WTC11 (cell line): ENCODE measurements at regions not wholly inside any gene's neighbourhood (a gene's known extent, or its start where the extent isn't known, plus 50 kb on each side); places are given as distances from the start of the nearest gene placed in this dataset.

ENCODE experiments used
- ATAC-seq: fragments of 200-7000 bp; cut with Tn5 transposase; 2 replicates; pipeline ENCODE4 v1.10.0; 2021; ENCODE audit warnings: mild to moderate bottlenecking, moderate library complexity
- CTCF ChIA-PET: fragments of 300-600 bp; sonication (Branson Sonifier 250); formaldehyde crosslinking; loops from one replicate; lab custom pipeline; 2021; ENCODE audit warnings: antibody characterized with exemption; lab: Charles Lee
- POLR2A ChIA-PET: fragments of 350-600 bp; sonication (Branson Sonifier 250); formaldehyde crosslinking; loops from one replicate; lab custom pipeline; 2021; ENCODE audit warnings: antibody characterized with exemption; lab: Charles Lee
- DNase-seq: peaks from one replicate; pipeline ENCODE4 v3.0.0; 2021; ENCODE audit warnings: low spot score
- H3K27ac Mint-ChIP-seq: 2 replicates; pipeline ENCODE4 v1.8.0; 2021; ENCODE audit warnings: mixed read lengths
- H3K27me3 Mint-ChIP-seq: 2 replicates; pipeline ENCODE4 v1.8.0; 2021; ENCODE audit warnings: low read depth, mild to moderate bottlenecking, moderate library complexity, mixed read lengths
- H3K36me3 Mint-ChIP-seq: 2 replicates; pipeline ENCODE4 v1.8.0; 2021; ENCODE audit warnings: mixed read lengths
- H3K4me1 Mint-ChIP-seq: 2 replicates; pipeline ENCODE4 v1.8.0; 2022; ENCODE audit warnings: mixed read lengths
- H3K4me3 Mint-ChIP-seq: 2 replicates; pipeline ENCODE4 v1.8.0; 2021; ENCODE audit warnings: mild to moderate bottlenecking, moderate library complexity, mixed read lengths
- H3K9me3 Mint-ChIP-seq: 2 replicates; pipeline ENCODE4 v1.8.0; 2021; ENCODE audit warnings: mixed read lengths
- ELF4 ChIP-seq: sonication (generic); formaldehyde crosslinking; IDR thresholded peaks from 2 replicates; pipeline ENCODE4 v1.8.1; 2022; ENCODE audit warnings: low read depth, mild to moderate bottlenecking, moderate library complexity, missing genetic modification reagents
- EMX1 ChIP-seq: fragments of 250-450 bp; sonication (Bioruptor Pico); IDR thresholded peaks from 2 replicates; pipeline ENCODE4 v1.8.0; 2021; ENCODE audit warnings: mild to moderate bottlenecking
- NR1H2 ChIP-seq: sonication (generic); formaldehyde crosslinking; IDR thresholded peaks from 2 replicates; pipeline ENCODE4 v1.9.0; 2021; ENCODE audit warnings: mild to moderate bottlenecking, moderate library complexity, missing genetic modification reagents
- SMAD4 ChIP-seq: sonication (generic); formaldehyde crosslinking; IDR thresholded peaks from 2 replicates; pipeline ENCODE4 v1.8.0; 2022; ENCODE audit warnings: mild to moderate bottlenecking, missing genetic modification reagents
- SOX15 ChIP-seq: fragments of 250-450 bp; sonication (Bioruptor Pico); IDR thresholded peaks from 2 replicates; pipeline ENCODE4 v1.9.0; 2021; ENCODE audit warnings: mild to moderate bottlenecking
- ZBTB21 ChIP-seq: sonication (generic); formaldehyde crosslinking; IDR thresholded peaks from 2 replicates; pipeline ENCODE4 v1.8.1; 2023; ENCODE audit warnings: mild to moderate bottlenecking, missing genetic modification reagents, borderline replicate concordance
- ZNF121 ChIP-seq: sonication (generic); formaldehyde crosslinking; IDR thresholded peaks from 2 replicates; pipeline ENCODE4 v1.8.0; 2023; ENCODE audit warnings: missing genetic modification reagents
- ZNF138 ChIP-seq: sonication (generic); formaldehyde crosslinking; conservative IDR thresholded peaks from 2 replicates; pipeline ENCODE4 v1.8.1; 2022; ENCODE audit warnings: mild to moderate bottlenecking, moderate library complexity, missing genetic modification reagents
- ZNF423 ChIP-seq: fragments of 250-450 bp; sonication (Bioruptor Pico); IDR thresholded peaks from 2 replicates; pipeline ENCODE4 v2.1.2; 2022; ENCODE audit warnings: mild to moderate bottlenecking, moderate library complexity
- ZNF671 ChIP-seq: fragments of 250-450 bp; sonication (Bioruptor Pico); IDR thresholded peaks from 2 replicates; pipeline ENCODE4 v1.8.0; 2021; ENCODE audit warnings: mild to moderate bottlenecking
- TF ChIP-seq, protein P1 (sequence below): sonication (generic); formaldehyde crosslinking; conservative IDR thresholded peaks from 2 replicates; pipeline ENCODE4 v1.8.1; 2022; ENCODE audit warnings: mild to moderate bottlenecking, missing genetic modification reagents
- TF ChIP-seq, protein P2 (sequence below): sonication (generic); formaldehyde crosslinking; IDR thresholded peaks from 2 replicates; pipeline ENCODE4 v1.8.1; 2023; ENCODE audit warnings: mild to moderate bottlenecking, missing genetic modification reagents
- TF ChIP-seq, protein P3 (sequence below): sonication (generic); formaldehyde crosslinking; IDR thresholded peaks from 2 replicates; pipeline ENCODE4 v1.8.0; 2023; ENCODE audit warnings: mild to moderate bottlenecking, missing genetic modification reagents
- TF ChIP-seq, protein P4 (sequence below): sonication (generic); formaldehyde crosslinking; IDR thresholded peaks from 2 replicates; pipeline ENCODE4 v1.8.0; 2022; ENCODE audit warnings: mild to moderate bottlenecking, missing genetic modification reagents
- TF ChIP-seq, protein P5 (sequence below): sonication (generic); formaldehyde crosslinking; IDR thresholded peaks from 2 replicates; pipeline ENCODE4 v1.8.0; 2022; ENCODE audit warnings: mild to moderate bottlenecking, missing genetic modification reagents
- TF ChIP-seq, protein P6 (sequence below): sonication (generic); formaldehyde crosslinking; IDR thresholded peaks from 2 replicates; pipeline ENCODE4 v1.8.1; 2023; ENCODE audit warnings: mild to moderate bottlenecking, missing genetic modification reagents
- TF ChIP-seq, protein P7 (sequence below): sonication (generic); formaldehyde crosslinking; conservative IDR thresholded peaks from 2 replicates; pipeline ENCODE4 v1.8.1; 2023; ENCODE audit warnings: mild to moderate bottlenecking, low read depth, missing genetic modification reagents, moderate library complexity
- TF ChIP-seq, protein P8 (sequence below): fragments of 250-450 bp; sonication (Bioruptor Pico); IDR thresholded peaks from 2 replicates; pipeline ENCODE4 v2.1.2; 2022; ENCODE audit warnings: mild to moderate bottlenecking, moderate library complexity

DNA sequence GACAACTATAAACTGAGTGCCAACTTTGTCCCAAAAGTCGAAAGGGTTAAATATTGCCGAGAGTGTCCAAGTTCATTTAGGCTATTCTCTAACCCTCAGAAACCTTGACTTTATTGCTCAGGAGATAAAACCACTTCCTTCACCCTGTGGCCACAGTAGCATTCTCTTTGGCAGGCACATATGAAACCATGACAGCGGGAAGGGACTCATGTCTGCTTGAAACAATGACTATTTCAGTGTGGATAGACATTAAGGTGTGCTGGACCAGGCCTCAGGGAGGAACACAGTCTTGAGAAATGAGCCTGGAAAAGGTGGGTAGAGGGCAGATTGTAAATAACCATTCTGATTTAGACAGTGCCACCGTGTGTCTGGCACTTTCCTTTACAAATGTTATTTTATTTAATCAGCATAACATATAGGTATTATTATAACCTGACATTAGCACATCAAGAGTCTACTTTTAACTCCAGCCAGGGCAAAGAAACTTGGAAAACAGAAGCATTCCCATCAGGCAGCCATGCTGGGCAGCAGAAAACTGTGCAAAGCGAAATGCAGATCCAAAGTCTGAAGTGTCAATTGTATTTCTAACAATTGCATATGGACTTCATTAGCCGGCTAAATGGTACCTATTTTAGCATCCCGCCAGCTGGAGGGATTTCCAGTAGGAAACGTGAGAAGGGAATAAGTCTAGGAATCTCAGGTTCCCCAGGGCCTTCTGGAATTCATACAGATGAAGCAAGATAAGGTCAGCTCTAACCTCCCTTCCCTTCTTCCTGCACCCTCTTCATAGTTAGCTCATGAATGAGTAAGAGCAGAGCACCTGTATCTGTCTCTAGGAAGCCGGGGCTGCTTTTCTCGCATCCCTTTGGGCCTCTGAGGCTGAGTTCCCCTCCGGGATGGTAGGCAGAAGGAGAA, 212.8 kb upstream of the ELAC2 start:
- no peak overlapping the region for H3K4me3 Mint-ChIP-seq
- H3K36me3 Mint-ChIP-seq = no peaks in the 10 kb centered on the region
- peaks cover 27% of the 10 kb centered on the region for H3K4me1 Mint-ChIP-seq
- no peak for DNase-seq
- no peak for ATAC-seq
- no peaks in the 10 kb centered on the region for H3K9me3 Mint-ChIP-seq
- CTCF ChIA-PET = interaction anchor here (1.0 kb wide), 1 partner anchor 200 kb away, joined by 4 read pairs; no protein-coding TSS in a partner anchor
- no peak overlapping the region for H3K27ac Mint-ChIP-seq
- no peaks in the 10 kb centered on the region for H3K27me3 Mint-ChIP-seq
- TF ChIP-seq, protein P1, sequence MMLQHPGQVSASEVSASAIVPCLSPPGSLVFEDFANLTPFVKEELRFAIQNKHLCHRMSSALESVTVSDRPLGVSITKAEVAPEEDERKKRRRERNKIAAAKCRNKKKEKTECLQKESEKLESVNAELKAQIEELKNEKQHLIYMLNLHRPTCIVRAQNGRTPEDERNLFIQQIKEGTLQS = no peak
- TF ChIP-seq, protein P2, sequence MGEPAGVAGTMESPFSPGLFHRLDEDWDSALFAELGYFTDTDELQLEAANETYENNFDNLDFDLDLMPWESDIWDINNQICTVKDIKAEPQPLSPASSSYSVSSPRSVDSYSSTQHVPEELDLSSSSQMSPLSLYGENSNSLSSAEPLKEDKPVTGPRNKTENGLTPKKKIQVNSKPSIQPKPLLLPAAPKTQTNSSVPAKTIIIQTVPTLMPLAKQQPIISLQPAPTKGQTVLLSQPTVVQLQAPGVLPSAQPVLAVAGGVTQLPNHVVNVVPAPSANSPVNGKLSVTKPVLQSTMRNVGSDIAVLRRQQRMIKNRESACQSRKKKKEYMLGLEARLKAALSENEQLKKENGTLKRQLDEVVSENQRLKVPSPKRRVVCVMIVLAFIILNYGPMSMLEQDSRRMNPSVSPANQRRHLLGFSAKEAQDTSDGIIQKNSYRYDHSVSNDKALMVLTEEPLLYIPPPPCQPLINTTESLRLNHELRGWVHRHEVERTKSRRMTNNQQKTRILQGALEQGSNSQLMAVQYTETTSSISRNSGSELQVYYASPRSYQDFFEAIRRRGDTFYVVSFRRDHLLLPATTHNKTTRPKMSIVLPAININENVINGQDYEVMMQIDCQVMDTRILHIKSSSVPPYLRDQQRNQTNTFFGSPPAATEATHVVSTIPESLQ = no peak
- TF ChIP-seq, protein P3, sequence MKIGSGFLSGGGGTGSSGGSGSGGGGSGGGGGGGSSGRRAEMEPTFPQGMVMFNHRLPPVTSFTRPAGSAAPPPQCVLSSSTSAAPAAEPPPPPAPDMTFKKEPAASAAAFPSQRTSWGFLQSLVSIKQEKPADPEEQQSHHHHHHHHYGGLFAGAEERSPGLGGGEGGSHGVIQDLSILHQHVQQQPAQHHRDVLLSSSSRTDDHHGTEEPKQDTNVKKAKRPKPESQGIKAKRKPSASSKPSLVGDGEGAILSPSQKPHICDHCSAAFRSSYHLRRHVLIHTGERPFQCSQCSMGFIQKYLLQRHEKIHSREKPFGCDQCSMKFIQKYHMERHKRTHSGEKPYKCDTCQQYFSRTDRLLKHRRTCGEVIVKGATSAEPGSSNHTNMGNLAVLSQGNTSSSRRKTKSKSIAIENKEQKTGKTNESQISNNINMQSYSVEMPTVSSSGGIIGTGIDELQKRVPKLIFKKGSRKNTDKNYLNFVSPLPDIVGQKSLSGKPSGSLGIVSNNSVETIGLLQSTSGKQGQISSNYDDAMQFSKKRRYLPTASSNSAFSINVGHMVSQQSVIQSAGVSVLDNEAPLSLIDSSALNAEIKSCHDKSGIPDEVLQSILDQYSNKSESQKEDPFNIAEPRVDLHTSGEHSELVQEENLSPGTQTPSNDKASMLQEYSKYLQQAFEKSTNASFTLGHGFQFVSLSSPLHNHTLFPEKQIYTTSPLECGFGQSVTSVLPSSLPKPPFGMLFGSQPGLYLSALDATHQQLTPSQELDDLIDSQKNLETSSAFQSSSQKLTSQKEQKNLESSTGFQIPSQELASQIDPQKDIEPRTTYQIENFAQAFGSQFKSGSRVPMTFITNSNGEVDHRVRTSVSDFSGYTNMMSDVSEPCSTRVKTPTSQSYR (CRISPR knock-in tag) = no peak
- TF ChIP-seq, protein P4, sequence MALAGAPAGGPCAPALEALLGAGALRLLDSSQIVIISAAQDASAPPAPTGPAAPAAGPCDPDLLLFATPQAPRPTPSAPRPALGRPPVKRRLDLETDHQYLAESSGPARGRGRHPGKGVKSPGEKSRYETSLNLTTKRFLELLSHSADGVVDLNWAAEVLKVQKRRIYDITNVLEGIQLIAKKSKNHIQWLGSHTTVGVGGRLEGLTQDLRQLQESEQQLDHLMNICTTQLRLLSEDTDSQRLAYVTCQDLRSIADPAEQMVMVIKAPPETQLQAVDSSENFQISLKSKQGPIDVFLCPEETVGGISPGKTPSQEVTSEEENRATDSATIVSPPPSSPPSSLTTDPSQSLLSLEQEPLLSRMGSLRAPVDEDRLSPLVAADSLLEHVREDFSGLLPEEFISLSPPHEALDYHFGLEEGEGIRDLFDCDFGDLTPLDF (CRISPR knock-in tag) = no peak
- TF ChIP-seq SMAD4 (CRISPR knock-in tag) (no peak), ZBTB21 (no peak), ZNF423 (CRISPR knock-in tag) (no peak), EMX1 (CRISPR knock-in tag) (no peak), ZNF671 (CRISPR knock-in tag) (no peak), ELF4 (no peak), ZNF138 (CRISPR knock-in tag) (no peak), SOX15 (no peak), NR1H2 (CRISPR knock-in tag) (no peak), ZNF121 (no peak)
- TF ChIP-seq, protein P5, sequence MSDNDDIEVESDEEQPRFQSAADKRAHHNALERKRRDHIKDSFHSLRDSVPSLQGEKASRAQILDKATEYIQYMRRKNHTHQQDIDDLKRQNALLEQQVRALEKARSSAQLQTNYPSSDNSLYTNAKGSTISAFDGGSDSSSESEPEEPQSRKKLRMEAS (CRISPR knock-in tag) = no peak
- TF ChIP-seq, protein P6, sequence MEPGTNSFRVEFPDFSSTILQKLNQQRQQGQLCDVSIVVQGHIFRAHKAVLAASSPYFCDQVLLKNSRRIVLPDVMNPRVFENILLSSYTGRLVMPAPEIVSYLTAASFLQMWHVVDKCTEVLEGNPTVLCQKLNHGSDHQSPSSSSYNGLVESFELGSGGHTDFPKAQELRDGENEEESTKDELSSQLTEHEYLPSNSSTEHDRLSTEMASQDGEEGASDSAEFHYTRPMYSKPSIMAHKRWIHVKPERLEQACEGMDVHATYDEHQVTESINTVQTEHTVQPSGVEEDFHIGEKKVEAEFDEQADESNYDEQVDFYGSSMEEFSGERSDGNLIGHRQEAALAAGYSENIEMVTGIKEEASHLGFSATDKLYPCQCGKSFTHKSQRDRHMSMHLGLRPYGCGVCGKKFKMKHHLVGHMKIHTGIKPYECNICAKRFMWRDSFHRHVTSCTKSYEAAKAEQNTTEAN (CRISPR knock-in tag) = no peak
- TF ChIP-seq, protein P7, sequence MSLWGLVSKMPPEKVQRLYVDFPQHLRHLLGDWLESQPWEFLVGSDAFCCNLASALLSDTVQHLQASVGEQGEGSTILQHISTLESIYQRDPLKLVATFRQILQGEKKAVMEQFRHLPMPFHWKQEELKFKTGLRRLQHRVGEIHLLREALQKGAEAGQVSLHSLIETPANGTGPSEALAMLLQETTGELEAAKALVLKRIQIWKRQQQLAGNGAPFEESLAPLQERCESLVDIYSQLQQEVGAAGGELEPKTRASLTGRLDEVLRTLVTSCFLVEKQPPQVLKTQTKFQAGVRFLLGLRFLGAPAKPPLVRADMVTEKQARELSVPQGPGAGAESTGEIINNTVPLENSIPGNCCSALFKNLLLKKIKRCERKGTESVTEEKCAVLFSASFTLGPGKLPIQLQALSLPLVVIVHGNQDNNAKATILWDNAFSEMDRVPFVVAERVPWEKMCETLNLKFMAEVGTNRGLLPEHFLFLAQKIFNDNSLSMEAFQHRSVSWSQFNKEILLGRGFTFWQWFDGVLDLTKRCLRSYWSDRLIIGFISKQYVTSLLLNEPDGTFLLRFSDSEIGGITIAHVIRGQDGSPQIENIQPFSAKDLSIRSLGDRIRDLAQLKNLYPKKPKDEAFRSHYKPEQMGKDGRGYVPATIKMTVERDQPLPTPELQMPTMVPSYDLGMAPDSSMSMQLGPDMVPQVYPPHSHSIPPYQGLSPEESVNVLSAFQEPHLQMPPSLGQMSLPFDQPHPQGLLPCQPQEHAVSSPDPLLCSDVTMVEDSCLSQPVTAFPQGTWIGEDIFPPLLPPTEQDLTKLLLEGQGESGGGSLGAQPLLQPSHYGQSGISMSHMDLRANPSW (CRISPR knock-in tag) = no peak
- TF ChIP-seq, protein P8, sequence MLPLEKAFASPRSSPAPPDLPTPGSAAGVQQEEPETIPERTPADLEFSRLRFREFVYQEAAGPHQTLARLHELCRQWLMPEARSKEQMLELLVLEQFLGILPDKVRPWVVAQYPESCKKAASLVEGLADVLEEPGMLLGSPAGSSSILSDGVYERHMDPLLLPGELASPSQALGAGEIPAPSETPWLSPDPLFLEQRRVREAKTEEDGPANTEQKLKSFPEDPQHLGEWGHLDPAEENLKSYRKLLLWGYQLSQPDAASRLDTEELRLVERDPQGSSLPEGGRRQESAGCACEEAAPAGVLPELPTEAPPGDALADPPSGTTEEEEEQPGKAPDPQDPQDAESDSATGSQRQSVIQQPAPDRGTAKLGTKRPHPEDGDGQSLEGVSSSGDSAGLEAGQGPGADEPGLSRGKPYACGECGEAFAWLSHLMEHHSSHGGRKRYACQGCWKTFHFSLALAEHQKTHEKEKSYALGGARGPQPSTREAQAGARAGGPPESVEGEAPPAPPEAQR (CRISPR knock-in tag) = no peak
- TF ChIP-seq, all 79 proteins: peak for 0
- POLR2A ChIA-PET = no interaction called here
